ENCODE measurements at regions not wholly inside any gene's neighbourhood (a gene's known extent, or its start where the extent isn't known, plus 50 kb on each side); places are given as distances from the start of the nearest gene placed in this dataset.

DNA sequence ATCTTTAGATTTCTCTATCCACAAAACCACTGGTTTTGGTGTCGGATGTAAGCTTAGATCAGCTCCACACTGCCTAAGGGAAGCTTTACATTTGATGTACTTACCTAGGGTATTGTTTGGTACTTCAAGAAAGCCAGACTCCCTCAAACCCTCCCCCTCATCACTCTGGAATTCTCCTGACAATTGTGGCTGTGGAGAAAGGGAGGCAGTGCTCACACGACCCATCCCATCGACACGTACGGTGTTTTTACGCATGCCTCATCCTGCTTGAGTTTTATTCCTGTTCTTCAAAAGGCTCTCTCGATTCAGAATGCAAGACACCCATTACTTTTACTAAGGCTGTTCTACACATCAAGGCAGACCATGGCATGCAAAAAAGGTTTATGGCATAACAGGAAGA, 67.3 kb upstream of the ONECUT1 start:
- TF ChIP-seq, protein P1, sequence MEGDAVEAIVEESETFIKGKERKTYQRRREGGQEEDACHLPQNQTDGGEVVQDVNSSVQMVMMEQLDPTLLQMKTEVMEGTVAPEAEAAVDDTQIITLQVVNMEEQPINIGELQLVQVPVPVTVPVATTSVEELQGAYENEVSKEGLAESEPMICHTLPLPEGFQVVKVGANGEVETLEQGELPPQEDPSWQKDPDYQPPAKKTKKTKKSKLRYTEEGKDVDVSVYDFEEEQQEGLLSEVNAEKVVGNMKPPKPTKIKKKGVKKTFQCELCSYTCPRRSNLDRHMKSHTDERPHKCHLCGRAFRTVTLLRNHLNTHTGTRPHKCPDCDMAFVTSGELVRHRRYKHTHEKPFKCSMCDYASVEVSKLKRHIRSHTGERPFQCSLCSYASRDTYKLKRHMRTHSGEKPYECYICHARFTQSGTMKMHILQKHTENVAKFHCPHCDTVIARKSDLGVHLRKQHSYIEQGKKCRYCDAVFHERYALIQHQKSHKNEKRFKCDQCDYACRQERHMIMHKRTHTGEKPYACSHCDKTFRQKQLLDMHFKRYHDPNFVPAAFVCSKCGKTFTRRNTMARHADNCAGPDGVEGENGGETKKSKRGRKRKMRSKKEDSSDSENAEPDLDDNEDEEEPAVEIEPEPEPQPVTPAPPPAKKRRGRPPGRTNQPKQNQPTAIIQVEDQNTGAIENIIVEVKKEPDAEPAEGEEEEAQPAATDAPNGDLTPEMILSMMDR (IDR thresholded peaks at IDR 0.05), result no peak
- TF ChIP-seq POLR2A (IDR thresholded peaks at IDR 0.05) (no peak), POLR2AphosphoS5 (IDR thresholded peaks at IDR 0.05) (no peak)
